ENCODE measurements at regions not wholly inside any gene's neighbourhood (a gene's known extent, or its start where the extent isn't known, plus 50 kb on each side); places are given as distances from the start of the nearest gene placed in this dataset.

DNA sequence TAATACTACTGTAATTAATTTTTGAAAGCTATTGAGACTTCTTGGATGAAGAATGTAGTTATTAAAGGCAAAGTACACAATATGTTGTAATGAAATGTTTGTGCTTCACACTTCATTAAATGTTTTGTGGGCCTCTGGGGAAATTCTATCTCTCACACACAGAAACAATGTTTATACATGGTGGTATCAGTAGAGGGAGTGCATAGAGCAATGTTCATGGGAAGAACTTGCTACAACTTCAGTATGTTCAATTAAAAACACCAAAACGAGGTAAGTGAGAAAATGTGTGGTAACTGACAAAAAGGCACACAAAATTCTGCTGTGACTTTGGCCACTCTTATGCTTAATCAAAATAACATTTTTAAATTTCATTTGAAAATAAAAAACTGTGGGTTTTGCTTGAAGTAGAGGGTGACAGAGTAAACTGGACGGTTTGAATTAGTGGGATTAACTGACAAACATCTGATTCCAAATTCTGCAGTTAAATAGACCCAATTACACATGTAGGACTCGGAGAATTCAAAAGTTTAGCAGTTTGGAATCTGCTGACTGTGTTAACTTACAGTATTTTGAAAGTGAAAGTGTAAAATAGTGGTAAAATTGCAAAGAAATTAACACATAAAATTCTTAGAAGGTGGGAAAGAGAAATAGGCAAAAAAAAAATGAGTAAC, 111.4 kb upstream of the TTC29 start:
- DNase-seq, result no peak

DNA sequence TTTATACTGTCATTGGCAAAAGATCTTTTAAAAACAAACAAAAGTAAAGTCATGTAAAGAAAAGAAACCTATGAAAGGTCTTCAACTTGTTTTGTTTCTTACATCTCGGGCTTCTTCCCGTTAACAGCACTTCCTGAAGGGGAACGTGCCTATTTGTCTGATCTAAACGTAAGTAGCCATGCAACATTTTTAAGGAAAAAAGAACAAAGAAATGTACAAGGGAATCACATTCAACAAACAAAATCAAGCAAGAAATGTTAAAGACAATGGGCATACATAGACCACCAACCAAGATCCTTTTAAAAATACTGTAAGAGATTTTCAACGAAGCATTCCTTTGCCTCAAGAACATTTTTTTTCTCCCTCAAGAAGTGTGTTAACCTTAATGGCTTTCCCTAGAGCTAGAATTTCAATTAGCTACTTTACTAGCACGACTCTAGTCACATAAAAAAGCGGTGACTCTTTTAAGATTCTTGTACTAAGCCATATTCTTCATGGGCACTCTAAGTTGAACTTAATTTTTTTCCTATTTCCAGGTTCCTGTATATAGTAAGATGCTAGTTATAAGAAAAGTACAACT, 112.0 kb upstream of the TTC29 start:
- no peak for DNase-seq

- no peak for DNase-seq
Measured at GRCh38 chr4:147059064-147059731, 113.5 kb upstream of the TTC29 start.

DNA sequence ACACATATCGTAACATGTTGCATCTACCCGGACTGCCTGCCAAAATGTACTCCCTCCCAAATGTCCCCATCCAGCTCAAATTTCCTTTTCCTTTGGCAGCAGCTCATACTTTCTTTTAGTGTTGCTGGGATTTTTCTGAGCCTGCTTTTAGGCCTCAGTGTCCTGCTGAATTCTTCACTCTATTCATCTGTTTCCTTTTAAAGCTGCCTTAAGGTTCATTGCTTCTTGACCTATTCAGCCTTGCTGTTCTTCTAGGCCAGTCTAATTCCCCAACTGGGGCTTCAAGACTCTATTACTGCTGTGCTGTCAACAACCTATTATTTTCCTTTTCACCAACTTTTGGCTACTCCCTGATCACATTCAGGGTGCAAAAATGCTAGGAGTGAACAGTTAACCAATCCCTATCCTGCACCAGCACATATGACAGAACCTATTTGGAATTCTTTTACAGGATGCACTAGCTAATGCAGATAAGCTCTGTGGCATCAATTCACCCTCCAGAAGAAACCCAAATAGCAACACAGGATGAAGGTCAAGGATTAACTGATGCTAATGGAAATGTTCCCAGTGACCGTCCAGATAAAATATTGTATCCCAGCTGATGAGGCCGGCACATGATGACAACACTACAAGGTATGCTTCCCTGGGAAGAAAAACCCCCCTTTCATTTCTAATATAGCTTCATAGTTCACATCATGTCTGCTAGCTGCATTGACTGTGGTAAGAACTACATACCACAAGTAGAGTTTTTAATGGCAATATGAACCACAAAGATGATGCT, 114.7 kb upstream of the TTC29 start:
- DNase-seq, result no peak

DNA sequence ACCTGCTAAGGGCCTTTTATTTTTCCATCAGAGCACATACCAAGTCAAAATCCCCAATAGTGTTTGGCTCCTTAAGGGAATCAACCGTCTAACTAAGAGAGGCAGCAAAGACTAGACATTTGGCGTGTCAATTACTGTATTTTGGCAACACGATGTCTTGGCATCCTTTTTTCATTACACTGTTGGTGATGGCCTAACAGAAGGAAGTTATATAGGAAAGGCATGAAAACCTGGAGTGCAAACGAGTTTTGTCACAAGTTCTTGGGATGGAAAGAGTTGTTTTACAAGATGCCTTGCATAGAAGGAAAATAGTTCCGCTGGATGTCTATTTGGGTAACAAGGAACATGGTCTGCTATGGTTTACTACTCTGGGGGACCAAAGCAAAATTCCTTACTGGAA, 119.2 kb upstream of the TTC29 start:
- DNase-seq, result no peak

DNA sequence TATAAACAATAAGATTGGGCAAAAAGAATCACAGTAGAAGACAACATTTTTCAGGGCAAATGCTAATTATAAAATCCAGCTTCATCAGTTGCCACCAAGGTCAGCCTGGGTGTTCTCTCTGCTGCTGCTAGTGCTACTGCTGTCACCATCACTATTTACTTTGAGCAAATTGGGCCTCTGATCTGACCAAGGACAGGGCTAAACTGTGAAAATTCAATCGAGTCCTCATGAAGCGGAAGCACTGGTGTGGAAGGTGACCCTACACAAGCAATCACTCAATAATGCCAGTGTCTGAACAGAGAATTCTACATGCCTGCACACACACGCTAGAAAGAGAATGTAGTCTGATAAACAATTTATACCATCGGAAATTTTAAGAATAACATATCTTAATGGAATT, 122.9 kb upstream of the TTC29 start:
- no peak for DNase-seq

DNA sequence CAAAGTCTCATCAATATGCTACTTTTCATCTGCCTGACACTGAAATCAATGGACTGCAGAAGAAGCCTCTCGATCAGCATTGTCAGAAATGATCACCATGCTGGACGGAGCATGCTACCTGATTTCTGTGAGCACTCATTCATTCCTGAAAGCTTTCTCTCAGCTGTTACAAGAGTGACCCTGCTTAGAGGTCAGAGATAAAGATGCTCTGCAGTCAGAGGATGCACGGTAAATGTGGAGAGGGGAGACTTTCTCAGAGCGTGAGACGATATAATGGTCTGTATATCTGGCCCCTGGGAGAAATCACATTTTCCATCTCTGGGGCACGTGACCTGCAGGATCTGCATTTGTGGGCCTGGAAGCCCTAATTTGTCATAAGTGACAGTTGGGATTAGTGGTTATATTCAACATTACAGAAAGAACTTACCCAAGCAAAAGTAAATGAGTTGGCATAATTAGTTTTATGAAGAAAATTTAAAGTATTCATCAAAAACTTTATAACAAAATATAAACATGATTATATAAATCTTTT, 125.6 kb upstream of the TTC29 start:
- DNase-seq, result no peak

DNA sequence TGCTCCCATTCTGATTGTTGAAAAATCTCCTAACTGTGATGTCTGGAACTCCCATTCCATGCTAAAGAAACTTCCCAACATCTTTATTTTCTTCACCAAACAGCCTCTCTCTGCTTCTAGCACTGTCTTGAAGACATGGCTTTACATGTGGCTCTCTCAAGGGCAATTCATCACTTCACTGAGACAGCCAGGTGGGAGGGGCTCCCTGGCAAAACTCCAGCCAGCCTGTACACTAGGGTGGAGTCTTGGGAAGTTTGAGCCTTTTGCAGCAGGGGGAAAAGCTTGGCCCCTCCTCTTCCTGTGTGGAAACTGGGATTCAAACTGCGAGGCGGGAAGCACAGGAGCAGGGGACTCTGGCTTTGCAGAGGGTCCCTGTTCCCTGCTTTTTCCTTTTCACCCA, 130.5 kb upstream of the TTC29 start:
- no peak for DNase-seq

DNA sequence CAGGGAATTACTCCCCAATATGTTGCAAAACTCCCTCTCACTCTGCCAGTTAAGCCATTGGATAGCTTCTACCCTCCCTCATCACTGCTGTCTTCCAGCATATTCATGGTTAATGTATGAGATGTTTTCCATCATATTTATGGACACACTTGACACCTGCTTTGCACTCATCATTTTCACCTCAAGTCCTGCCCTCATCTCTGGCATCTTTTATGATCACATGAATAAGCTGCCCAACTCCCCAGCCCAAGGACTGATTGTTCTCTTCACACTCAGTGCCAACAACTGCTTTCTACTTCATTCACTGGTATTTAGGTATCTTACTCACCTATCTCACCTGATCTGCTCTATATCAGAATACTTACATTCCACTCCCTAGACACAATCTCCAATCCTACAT, 131.1 kb upstream of the TTC29 start:
- DNase-seq, result no peak

GRCh38 chr4:147078362-147078761, 132.7 kb upstream of the TTC29 start:
- DNase-seq, result no peak

- DNase-seq, result no peak
Measured at GRCh38 chr4:147078875-147079658, 133.4 kb upstream of the TTC29 start.

- no peak for DNase-seq
Measured at GRCh38 chr4:147084861-147085260, 139.2 kb upstream of the TTC29 start.

- DNase-seq, result no peak
Measured at GRCh38 chr4:147085781-147086180, 140.1 kb upstream of the TTC29 start.

DNA sequence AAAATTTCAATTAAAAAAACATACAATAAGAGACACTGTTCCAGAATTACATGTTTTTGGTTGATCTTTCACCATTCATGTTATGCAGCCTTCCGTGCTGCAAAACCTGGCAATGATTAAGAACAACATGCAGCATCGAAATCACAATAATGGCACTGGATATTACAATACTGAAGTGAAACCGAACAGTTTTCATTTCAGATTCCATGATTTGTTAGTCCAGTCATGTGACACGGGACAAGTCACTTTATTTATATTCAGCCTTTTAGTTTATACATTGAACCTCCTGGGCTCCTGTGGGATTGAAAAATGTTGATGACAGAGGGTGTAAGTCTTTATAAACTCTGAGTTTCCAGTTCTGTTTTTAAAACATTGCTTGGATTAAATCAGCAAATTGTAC, 142.5 kb upstream of the TTC29 start:
- DNase-seq, result no peak

- no peak for DNase-seq
Measured at GRCh38 chr4:147090486-147090885, 144.8 kb upstream of the TTC29 start.

GRCh38 chr4:147093206-147093605, 147.5 kb upstream of the TTC29 start:
- no peak for DNase-seq

DNA sequence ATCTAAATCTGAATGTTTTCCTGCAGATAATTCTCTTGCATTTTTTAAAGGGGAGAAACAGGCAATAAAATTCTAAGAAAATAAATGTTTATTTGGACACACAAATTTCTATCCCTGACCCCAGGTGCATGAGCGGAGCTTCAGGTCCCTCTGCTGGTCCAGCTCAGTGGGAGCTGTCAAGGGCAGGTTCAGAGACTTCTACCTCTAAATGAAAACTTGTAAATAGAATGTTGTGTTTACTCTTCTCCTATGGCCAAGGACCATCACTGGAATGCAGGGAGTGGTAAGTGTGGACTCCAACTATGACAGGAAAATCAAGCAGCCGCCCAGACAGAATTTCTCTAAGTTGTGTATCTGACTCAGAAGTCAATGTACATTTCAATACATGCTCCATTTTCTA, 148.6 kb upstream of the TTC29 start:
- DNase-seq, result no peak

- DNase-seq, result no peak
Measured at GRCh38 chr4:147096667-147097604, 151.3 kb upstream of the TTC29 start.

- no peak for DNase-seq
Measured at GRCh38 chr4:147101678-147102077, 156.0 kb upstream of the TTC29 start.

GRCh38 chr4:147102596-147102995, 156.9 kb upstream of the TTC29 start:
- no peak for DNase-seq

- DNase-seq, result no peak
Measured at GRCh38 chr4:147103403-147103946, 157.8 kb upstream of the TTC29 start.

All from activated CD8-positive, alpha-beta memory T cell treated with anti-CD3 and anti-CD28 coated beads, Interleukin-2, amount 50 U/mL, for 48 hours (primary cell).